ENCODE measurements at regions not wholly inside any gene's neighbourhood (a gene's known extent, or its start where the extent isn't known, plus 50 kb on each side); places are given as distances from the start of the nearest gene placed in this dataset.

DNA sequence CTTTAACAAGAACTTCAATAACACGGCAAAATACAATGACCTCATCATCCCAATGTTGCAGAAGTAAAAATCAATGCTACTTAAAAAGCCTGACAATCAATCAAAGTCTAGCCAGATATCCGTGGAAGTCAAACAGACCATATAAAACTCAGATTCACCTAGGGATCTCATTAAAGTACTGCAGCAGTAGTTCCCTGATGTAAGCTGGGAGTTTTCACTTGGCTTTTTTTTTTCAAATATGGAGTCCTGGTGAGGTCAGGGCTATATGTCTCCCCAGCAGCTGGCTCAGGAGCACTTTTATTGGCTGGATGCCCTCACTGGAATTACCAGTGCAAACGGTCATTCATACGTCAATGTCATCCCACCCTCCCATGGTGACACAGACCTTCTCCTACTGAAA, 220.6 kb upstream of the SLC30A5 start:
- in situ Hi-C loops (cut with MboI) = loop anchor here (5.0 kb wide), 1 partner anchor 51 kb away; no protein-coding TSS in a partner anchor
- 0% methylated on average over 4 of the region's 4 CpGs for WGBS (ENCODE audit: insufficient coverage, low coverage, missing lambda C conversion rate)
- DNase-seq (ENCODE audit: extremely low read depth in 1 of 4, low spot score in 3 of 4) (no peak), FAIRE-seq (no peak), ATAC-seq (no peak)
- H3K4me1 ChIP-seq (replicated peaks in 1 of 2; ENCODE audit: control insufficient read depth in 2 of 2, insufficient read depth in 2 of 2, low read length in 2 of 2) = no peaks in the 10 kb centered on the region
- H3K9ac ChIP-seq (ENCODE audit: insufficient read depth in 1 of 2, low read depth in 2 of 2, low read length in 2 of 2) = no peak overlapping the region
- H3K27ac ChIP-seq (ENCODE audit: extremely low read depth, low read depth, low read length) = no peak overlapping the region
- no peaks in the 10 kb centered on the region for H3K9me3 ChIP-seq (replicated peaks; ENCODE audit: control insufficient read depth, insufficient read depth, low read depth, low read length)
- no TSS peak for BruUV-seq (replicated peaks)
- H3K36me3 ChIP-seq (ENCODE audit: control insufficient read depth, insufficient read depth, low read length) = no peaks in the 10 kb centered on the region
- H3K79me2 ChIP-seq (ENCODE audit: control insufficient read depth, insufficient read depth, low read length) = no peaks in the 10 kb centered on the region
- ChIA-PET CTCF (ENCODE audit: low intra/inter-chr PET ratio) (no interaction called here), POLR2A (no interaction called here)
- H2AFZ ChIP-seq (ENCODE audit: low read depth, low read length) = no peak overlapping the region
- no peaks in the 10 kb centered on the region for H4K20me1 ChIP-seq (replicated peaks; ENCODE audit: control insufficient read depth, insufficient read depth, low read length)
- H3K9me1 ChIP-seq (ENCODE audit: control insufficient read depth, insufficient read depth, low read length) = no peaks in the 10 kb centered on the region
- H3K4me3 ChIP-seq = no peak overlapping the region
- no peak overlapping the region for H3K4me2 ChIP-seq (ENCODE audit: insufficient read depth, low read length)
- intact Hi-C loops (cut with micrococcal nuclease) = no loop called here
- H3K27me3 ChIP-seq (ENCODE audit: control insufficient read depth in 2 of 2, insufficient read depth in 2 of 2, low read length in 2 of 2) = no peaks in the 10 kb centered on the region
- TF ChIP-seq KLF6 (CRISPR knock-in tag; IDR thresholded peaks at IDR 0.05; ENCODE audit: borderline replicate concordance) (no peak), ZNF449 (CRISPR knock-in tag; IDR thresholded peaks at IDR 0.05) (no peak), BHLHE40 (IDR thresholded peaks at IDR 0.05; ENCODE audit: low read length) (no peak), KDM1A (IDR thresholded peaks at IDR 0.05) (no peak), TCFL5 (CRISPR knock-in tag; conservative IDR thresholded peaks at IDR 0.05) (no peak), ZBTB40 (IDR thresholded peaks at IDR 0.05) (no peak), ZBTB40 (CRISPR knock-in tag; IDR thresholded peaks at IDR 0.05) (no peak), PURB (CRISPR knock-in tag; IDR thresholded peaks at IDR 0.05; ENCODE audit: low read depth) (no peak), SMAD2 (IDR thresholded peaks at IDR 0.05; ENCODE audit: low read depth, low read length) (no peak), RBM22 (IDR thresholded peaks at IDR 0.05; ENCODE audit: low read depth, low read length, poor library complexity, severe bottlenecking) (no peak), E2F4 (CRISPR knock-in tag; IDR thresholded peaks at IDR 0.05; ENCODE audit: low read depth) (no peak), ZNF766 (CRISPR knock-in tag; conservative IDR thresholded peaks at IDR 0.05) (no peak), MAFF (IDR thresholded peaks at IDR 0.05; ENCODE audit: low read length) (no peak)

All from K562 (cell line).